Hematopoietic multipotent progenitor cell treated with erythropoietin and hydrocortisone succinate and interleukin-3 and kit ligand, for 6 days (in vitro differentiated cells): ENCODE measurements at regions not wholly inside any gene's neighbourhood (a gene's known extent, or its start where the extent isn't known, plus 50 kb on each side); places are given as distances from the start of the nearest gene placed in this dataset.
A peak's percentile ranks its signal among the peaks of the same experiment; 100 is the strongest.
"Not testable (repeated sequence)": the region's sequence is repeated elsewhere in the genome, so short reads cannot be mapped to it uniquely, and the experiment has no call there.

Experiments
- DNase-seq: peaks from one replicate; pipeline ENCODE4 v3.0.0-alpha.2; 2015

DNA sequence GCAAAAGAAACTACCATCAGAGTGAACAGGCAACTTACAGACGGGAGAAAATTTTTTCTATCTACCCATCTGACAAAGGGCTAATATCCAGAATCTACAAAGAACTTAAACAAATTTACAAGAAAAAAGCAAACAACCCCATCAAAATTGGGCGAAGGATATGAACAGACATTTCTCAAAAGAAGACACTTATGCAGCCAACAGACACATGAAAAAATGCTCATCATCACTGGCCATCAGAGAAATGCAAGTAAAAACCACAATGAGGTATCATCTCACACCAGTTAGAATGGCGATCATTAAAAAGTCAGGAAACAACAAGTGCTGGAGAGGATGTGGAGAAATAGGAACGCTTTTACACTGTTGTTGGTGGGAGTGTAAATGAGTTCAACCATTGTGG is 206.6 kb upstream of the HTR1E start:
- not testable (repeated sequence) for DNase-seq

DNA sequence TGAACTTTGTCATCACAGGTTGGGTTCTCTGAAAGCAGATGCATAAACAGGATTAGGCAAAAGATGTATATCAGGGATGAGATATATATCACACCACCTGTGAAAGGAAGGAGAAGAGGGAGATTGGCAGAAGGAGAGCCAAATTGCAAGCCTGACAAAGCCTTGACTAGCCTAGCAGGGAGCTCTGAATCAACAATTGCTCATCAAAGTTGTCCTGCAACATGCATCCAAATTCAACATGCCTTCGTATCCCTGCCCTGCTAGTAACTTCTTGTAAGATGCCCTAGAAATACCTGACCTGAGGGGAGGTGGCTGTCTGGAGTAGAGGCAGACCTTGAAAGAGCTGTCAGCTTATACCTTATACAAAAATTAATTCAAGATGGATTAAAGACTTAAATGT is 207.1 kb upstream of the HTR1E start:
- no peak for DNase-seq

DNA sequence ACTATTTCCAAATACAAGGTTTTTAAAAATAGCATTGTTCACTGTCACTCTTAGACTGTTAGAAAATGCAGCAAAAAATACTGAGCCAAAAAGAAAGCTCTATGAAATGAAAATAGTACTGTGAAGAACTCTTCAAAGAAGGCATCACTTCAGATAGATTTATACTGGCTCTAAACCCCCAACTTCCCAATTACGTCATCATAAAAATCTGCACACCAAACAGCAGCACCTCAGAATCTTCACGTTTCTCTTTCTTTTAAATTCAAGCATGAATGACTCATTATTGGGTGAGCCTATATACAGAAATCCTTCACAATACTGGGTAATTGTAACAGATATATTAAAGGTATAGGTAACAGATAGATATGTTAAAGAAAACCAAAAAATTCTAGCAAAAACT is 208.4 kb upstream of the HTR1E start:
- no peak for DNase-seq

- DNase-seq = no peak
Measured at GRCh38 chr6:86724695-86725094, 212.6 kb upstream of the HTR1E start.

DNA sequence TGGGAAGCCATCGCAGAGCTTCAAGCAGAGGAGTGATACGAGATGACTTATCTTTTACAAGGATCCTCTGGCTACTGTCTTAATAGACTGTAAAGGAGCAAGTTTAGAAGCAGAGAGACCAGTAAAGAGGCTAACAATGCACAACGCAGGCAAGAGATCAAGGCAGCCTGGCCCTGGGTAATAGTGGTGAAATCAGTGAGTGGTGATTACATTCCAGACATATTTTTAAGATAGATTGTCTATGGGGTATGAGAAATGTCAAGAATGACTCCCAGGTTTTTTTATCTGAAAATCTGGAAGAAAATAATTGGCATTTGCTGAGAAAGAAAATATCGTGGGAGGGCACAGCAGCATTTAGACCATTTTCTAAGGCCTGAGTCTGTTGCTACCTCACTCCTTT is 213.6 kb upstream of the HTR1E start:
- DNase-seq = no peak

GRCh38 chr6:86723151-86723550 is 214.2 kb upstream of the HTR1E start:
- DNase-seq = no peak

GRCh38 chr6:86722131-86722530 is 215.2 kb upstream of the HTR1E start:
- no peak for DNase-seq

GRCh38 chr6:86715676-86716075 is 221.7 kb upstream of the HTR1E start:
- no peak for DNase-seq

- no peak for DNase-seq
Measured at GRCh38 chr6:86712039-86712438, 225.3 kb upstream of the HTR1E start.

- DNase-seq = no peak
Measured at GRCh38 chr6:86707545-86708120, 229.7 kb upstream of the HTR1E start.

DNA sequence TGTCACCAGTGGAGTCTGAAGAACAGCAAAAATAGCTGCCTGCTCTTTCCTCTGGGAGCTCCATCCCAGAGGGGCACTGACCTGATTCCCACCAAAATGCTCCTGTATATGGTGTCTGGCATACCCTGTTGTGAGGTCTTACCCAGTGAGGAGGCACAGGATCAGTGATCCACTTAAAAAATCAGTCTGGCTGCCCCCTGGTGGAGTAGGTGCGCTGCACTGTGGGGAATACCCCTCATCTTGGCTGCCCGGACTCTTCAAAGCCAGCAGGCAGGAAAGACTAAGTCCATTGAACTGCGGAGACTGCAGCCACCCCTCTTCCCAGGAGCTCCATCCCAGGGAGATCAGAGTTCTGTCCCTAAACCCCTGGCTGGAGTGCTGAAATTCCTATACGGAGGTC is 230.9 kb upstream of the HTR1E start:
- DNase-seq = no peak

DNA sequence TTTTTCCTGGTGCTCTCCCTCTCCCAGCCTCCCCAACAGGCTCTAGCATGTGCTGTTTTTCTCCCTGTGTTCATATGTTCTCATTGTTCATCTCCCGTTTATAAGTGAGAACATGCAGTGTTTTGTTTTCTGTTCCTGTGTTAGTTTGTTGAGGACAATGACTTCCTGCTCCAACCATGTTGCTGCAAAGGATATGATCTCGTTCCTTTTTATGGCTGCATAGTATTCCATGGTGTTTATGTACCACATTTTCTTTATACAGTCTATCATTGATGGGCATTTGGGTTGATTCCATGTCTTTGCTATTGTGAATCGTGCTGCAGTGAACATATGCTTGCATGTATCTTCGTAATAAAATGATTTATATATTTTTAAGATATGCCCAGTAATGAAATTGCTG is 236.1 kb upstream of the HTR1E start:
- DNase-seq = not testable (repeated sequence)

- DNase-seq = no peak
Measured at GRCh38 chr6:86686496-86686895, 250.8 kb upstream of the HTR1E start.

GRCh38 chr6:86685230-86685797 is 252.0 kb upstream of the HTR1E start:
- DNase-seq = no peak

DNA sequence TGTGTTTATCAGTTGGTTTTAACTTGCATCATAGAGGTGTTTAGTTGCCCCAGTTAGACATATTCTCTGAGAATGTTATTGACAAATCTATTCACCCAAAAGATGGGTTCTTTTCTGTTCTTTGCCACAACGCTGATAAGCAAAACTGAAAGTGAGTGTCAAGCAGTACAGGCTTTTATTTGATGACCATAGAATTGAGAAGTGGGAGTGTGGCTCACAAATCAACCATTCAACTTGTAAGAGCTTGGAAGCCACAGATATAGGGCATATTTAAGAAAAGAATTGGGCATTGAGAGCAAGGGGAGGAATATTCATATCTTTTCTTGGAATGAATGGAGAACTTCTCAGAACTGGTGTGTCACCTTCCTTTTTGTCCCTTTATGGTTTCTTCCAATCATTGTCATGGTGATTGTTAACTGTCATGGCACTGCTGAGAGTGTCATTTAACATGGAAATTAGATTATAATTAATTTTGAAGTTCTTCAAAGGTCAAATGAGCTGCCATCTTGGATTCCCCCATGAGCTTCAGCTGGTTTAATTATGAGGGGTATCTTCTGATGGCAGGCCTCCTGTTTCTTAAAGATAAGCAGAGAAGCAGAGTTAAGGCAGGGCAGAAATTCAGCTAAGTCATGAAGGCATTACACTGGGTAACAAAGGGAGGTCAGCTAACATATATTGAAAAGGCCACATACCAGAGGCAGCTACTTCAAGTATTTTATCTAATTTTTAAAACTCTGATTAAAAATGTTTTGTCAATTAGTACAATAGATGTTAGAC is 254.0 kb upstream of the HTR1E start:
- DNase-seq = peak; percentile 64

GRCh38 chr6:86682297-86682696 is 255.0 kb upstream of the HTR1E start:
- no peak for DNase-seq

GRCh38 chr6:86681140-86681539 is 256.2 kb upstream of the HTR1E start:
- DNase-seq = not testable (repeated sequence)

DNA sequence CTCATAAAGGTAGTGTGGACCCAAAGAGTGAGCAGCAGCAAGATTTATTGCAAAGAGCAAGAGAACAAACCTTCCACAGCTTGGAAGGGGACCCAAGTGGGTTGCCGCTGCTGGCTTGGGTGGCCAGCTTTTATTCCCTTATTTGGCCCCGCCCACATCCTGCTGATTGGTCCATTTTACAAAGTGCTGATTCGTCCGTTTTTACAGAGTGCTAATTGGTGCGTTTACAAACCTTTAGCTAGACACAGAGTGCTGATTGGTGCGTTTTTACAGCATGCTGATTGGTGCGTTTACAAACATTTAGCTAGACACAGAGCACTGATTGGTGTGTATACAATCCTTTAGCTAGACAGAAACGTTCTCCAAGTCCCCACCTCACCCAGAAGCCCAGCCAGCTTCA is 265.2 kb upstream of the HTR1E start:
- not testable (repeated sequence) for DNase-seq

GRCh38 chr6:86657192-86657591 is 280.1 kb upstream of the HTR1E start:
- no peak for DNase-seq

DNA sequence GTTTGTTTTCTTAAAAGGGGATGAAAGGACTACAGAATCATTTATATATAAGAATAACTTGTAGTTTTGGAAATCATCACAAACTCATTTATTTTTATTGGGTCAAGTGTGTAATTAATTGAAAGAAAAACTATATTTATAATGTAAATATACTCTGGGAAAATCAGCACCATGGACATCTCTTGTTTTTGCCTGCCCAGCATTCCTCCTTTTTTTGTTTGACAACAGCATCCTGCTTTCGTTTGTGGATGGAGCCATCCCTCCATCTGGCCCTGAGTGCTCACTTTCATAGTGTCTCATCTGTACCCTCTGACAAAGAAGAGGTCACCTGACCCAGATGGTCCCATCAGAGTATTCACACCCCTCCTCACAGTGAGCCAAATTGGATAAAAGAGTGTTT is 308.2 kb upstream of the HTR1E start:
- DNase-seq = no peak

DNA sequence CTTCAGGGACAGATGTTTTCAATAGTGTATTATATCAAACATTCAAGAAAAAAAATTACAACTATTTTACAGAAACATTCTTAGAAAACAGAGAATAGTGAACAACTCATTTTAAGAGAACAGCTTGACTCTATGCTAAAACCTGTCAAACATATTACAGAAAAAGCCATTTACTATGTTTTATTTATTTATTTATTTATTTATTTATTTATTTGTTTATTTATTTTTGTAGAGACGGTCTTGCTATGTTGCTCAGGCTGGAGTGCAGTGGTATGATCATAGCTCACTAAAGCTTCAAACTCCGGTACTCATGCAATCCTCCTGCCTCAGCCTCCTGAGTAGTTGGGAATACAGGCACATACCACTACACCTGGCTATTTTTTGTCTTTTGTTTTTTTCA is 317.9 kb upstream of the HTR1E start:
- DNase-seq = no peak

DNA sequence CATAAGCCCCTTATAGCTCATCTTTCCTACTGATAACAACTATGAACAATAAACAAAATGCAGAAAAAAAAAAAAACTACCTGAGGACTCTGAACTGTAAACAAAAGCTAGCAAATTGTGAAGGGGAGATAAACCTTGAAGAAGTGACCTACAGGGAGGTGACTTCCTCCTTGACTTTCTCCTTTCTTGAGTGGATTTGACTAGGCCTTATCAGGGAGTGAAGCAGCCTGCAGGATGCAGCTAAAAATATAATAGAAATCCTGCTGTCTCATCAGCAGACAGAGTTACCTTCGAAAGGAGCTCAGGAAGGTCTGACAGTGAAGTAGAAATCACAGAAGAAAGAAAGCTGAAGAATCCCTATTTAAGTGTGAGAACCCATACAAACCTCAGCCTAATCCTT is 322.0 kb upstream of the HTR1E start:
- DNase-seq = no peak

DNA sequence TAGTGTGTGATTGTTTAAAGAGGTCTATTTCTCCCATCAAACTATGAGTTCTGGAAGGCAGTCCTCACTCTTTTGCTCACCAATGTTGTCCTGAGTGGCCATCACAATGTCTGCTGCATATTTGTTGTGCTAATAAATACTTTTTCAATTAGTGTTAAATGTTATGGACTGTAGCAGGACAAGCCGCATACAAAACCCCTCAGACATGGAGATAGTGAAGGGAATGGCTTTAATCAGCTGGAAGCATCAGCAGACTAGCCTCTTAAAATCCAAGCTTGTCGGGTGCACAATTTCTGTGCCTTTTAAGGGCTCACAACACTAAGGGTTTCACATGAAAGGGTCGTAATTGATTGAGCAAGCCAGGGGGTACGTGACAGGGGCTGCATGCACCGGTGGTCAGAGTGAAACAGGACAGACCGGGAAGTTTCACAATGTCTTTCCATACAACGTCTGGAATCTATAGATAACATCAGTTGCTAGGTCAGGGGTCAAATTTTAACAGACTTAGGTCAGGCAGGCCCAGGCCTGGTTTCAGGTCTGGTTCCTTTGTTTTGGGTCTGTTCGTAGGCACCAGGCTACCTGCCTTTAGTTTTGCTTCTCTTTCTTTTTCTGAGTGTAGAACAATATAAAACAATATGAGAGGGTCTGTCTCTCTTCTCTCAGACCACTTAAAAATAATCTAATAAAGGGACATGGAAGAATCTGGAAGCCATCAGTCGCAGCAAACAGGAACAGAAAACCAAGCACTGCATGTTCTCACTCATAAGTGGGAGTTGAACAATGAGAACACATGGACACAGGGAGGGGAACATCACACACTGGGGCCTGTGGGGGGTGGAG is 327.6 kb upstream of the HTR1E start:
- no peak for DNase-seq

DNA sequence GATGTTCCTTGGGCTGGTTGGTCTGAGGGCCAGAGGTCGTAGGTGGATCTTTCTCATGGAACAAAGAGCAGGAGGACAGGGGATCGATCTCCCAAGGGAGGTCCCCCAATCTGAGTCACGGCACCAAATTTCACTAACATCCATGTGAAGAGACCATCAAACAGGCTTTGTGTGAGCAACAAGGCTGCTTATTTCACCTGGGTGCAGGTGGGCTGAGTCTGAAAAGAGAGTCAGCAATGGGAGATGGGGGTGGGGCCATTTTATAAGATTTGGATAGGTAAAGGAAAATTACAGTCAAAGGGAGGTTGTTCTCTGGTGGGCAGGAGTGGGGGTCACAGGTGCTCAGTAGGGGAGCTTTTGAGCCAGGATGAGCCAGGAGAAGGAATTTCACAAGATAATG is 334.0 kb upstream of the HTR1E start:
- not testable (repeated sequence) for DNase-seq
